IMR-90 (cell line): ENCODE measurements at regions not wholly inside any gene's neighbourhood (a gene's known extent, or its start where the extent isn't known, plus 50 kb on each side); places are given as distances from the start of the nearest gene placed in this dataset.
A peak's percentile ranks its signal among the peaks of the same experiment; 100 is the strongest.
"Not testable (repeated sequence)": the region's sequence is repeated elsewhere in the genome, so short reads cannot be mapped to it uniquely, and the experiment has no call there.

Experiments
- ATAC-seq: fragments of 200-7000 bp; cut with Tn5 transposase; 2 replicates; pipeline ENCODE4 v1.9.1; 2020; ENCODE audit warnings: low read depth, mild to moderate bottlenecking, moderate library complexity
- BruUV-seq: library from RNA; stranded (reverse); fragments of 400-500 nt; replicated peaks from 2 replicates; lab custom pipeline; 2021; lab: Mats Ljungman, UMichigan
- CTCF ChIA-PET: fragments of 300-600 bp; formaldehyde crosslinking; extraction: SDS; loops from one replicate; lab custom pipeline; 2021; ENCODE audit warnings: antibody characterized with exemption; lab: Yijun Ruan, JAX
- POLR2A ChIA-PET: fragments of 300-600 bp; sonication (Branson Sonifier 250); formaldehyde crosslinking; loops from one replicate; lab custom pipeline; 2022; ENCODE audit warnings: antibody characterized with exemption; ENCODE audit not compliant: unreplicated experiment; lab: Charles Lee
- DNase-seq: peaks from one replicate; pipeline ENCODE4 v3.0.0; 2013
- H2AFZ ChIP-seq: replicated peaks from 2 replicates; pipeline ENCODE3; 2013; ENCODE audit warnings: low read length, mild to moderate bottlenecking; ENCODE audit not compliant: poor library complexity
- H2AK5ac ChIP-seq: 2 replicates; pipeline ENCODE4 v1.6.1; 2013; ENCODE audit warnings: low read depth, low read length, inconsistent platforms
- H2AK9ac ChIP-seq: replicated peaks from 2 replicates; pipeline ENCODE3; 2013; ENCODE audit warnings: mild to moderate bottlenecking, low read depth, low read length, moderate library complexity; ENCODE audit not compliant: poor library complexity
- H2BK120ac ChIP-seq: 2 replicates; pipeline ENCODE4 v1.6.1; 2013; ENCODE audit warnings: low read depth, low read length, inconsistent platforms
- H2BK15ac ChIP-seq: 3 replicates; pipeline ENCODE4 v1.6.1; 2013; ENCODE audit warnings: low read depth, low read length, inconsistent platforms
- H2BK20ac ChIP-seq: 2 replicates; pipeline ENCODE4 v1.6.1; 2013; ENCODE audit warnings: low read depth, mild to moderate bottlenecking, inconsistent platforms, low read length, moderate library complexity
- H2BK5ac ChIP-seq: 2 replicates; pipeline ENCODE4 v1.6.1; 2013; ENCODE audit warnings: mild to moderate bottlenecking, low read depth, low read length, inconsistent platforms; ENCODE audit not compliant: poor library complexity, severe bottlenecking
- H3K14ac ChIP-seq: replicated peaks from 2 replicates; pipeline ENCODE4 v1.6.1; 2013; ENCODE audit warnings: low read depth, low read length, inconsistent platforms
- H3K18ac ChIP-seq: 2 replicates; pipeline ENCODE4 v1.6.1; 2013; ENCODE audit warnings: low read depth, low read length, control low read depth
- H3K23ac ChIP-seq: 2 replicates; pipeline ENCODE4 v1.6.1; 2013; ENCODE audit warnings: low read depth, low read length, inconsistent platforms
- H3K27ac ChIP-seq: 2 replicates; pipeline ENCODE4 v1.5.1; 2013; ENCODE audit warnings: mild to moderate bottlenecking, control low read depth, low read length; ENCODE audit not compliant: insufficient read depth
- H3K27me3 ChIP-seq: 2 replicates; pipeline ENCODE4 v1.6.1; 2013; ENCODE audit warnings: low read length; ENCODE audit not compliant: control insufficient read depth, insufficient read depth
- H3K36me3 ChIP-seq: 2 replicates; pipeline ENCODE4 v1.6.1; 2013; ENCODE audit warnings: low read length, mixed read lengths; ENCODE audit not compliant: control insufficient read depth, insufficient read depth
- H3K4ac ChIP-seq: 2 replicates; pipeline ENCODE4 v1.6.1; 2013; ENCODE audit warnings: low read depth, low read length, inconsistent platforms
- H3K4me1 ChIP-seq: 2 replicates; pipeline ENCODE4 v1.6.1; 2013; ENCODE audit warnings: low read length, mixed read lengths; ENCODE audit not compliant: control insufficient read depth, insufficient read depth
- H3K4me2 ChIP-seq: 2 replicates; pipeline ENCODE4 v1.6.1; 2013; ENCODE audit warnings: low read depth, mild to moderate bottlenecking, control low read depth, low read length, moderate library complexity
- H3K4me3 ChIP-seq: 2 replicates; pipeline ENCODE4 v1.5.1; 2013; ENCODE audit warnings: low read depth, mild to moderate bottlenecking, control low read depth, low read length, moderate library complexity; ENCODE audit not compliant: insufficient read depth
- H3K56ac ChIP-seq: 2 replicates; pipeline ENCODE4 v1.6.1; 2013; ENCODE audit warnings: low read length, inconsistent platforms; ENCODE audit not compliant: insufficient read depth; ENCODE audit errors: extremely low read depth
- H3K79me1 ChIP-seq, 2 experiments: 2 replicates each; pipeline ENCODE4 v1.6.1; 2013; ENCODE audit warnings: low read length in 2 of 2, inconsistent platforms in 1 of 2, low read depth in 1 of 2
- H3K9ac ChIP-seq: 2 replicates; pipeline ENCODE4 v1.6.1; 2013; ENCODE audit warnings: low read depth, low read length, control low read depth
- H3K9me1 ChIP-seq: 2 replicates; pipeline ENCODE4 v1.6.1; 2013; ENCODE audit warnings: low read length, inconsistent platforms; ENCODE audit not compliant: insufficient read depth
- H3K9me3 ChIP-seq: 2 replicates; pipeline ENCODE4 v1.6.1; 2013; ENCODE audit warnings: low read length; ENCODE audit not compliant: control insufficient read depth, insufficient read depth
- H4K20me1 ChIP-seq: 2 replicates; pipeline ENCODE4 v1.6.1; 2013; ENCODE audit warnings: low read length, inconsistent platforms; ENCODE audit not compliant: insufficient read depth
- H4K5ac ChIP-seq: 2 replicates; pipeline ENCODE4 v1.6.1; 2013; ENCODE audit warnings: mild to moderate bottlenecking, low read depth, low read length, control low read depth
- H4K8ac ChIP-seq, 2 experiments: 2 replicates each; pipeline ENCODE4 v1.6.1; 2013; ENCODE audit warnings: low read depth in 2 of 2, low read length in 2 of 2, control low read depth in 1 of 2, inconsistent platforms in 1 of 2
- H4K91ac ChIP-seq: 2 replicates; pipeline ENCODE4 v1.6.1; 2013; ENCODE audit warnings: low read depth, low read length, inconsistent platforms; ENCODE audit not compliant: insufficient read depth
- WGBS, 2 experiments: methylation state at CpG; one replicate each; pipeline versions ENCODE4 v1.1.5 to v1.1.7; 2013; ENCODE audit warnings: missing lambda C conversion rate in 2 of 2; ENCODE audit not compliant: insufficient read length in 1 of 2; ENCODE audit errors: extremely low coverage in 2 of 2; 5-methylcytosine and 5-hydroxymethylcytosine counted together
- dilution Hi-C: fragments of 300-500 bp; cut with HindIII; formaldehyde crosslinking; loops from one replicate; pipeline ENCODE4 v1.14.3; 2018; ENCODE audit warnings: low sequenced_read_pairs; ENCODE audit not compliant: unreplicated experiment
- in situ Hi-C: fragments of 300-500 bp; cut with MboI; formaldehyde crosslinking; loops from 3 replicates; pipeline ENCODE4 v1.14.3; 2019; ENCODE audit warnings: low sequenced_read_pairs, inconsistent platforms, mixed read lengths
- intact Hi-C: fragments of 100-400 bp; cut with micrococcal nuclease; formaldehyde crosslinking; loops from 2 replicates; pipeline ENCODE4 v1.10.0; 2022

DNA sequence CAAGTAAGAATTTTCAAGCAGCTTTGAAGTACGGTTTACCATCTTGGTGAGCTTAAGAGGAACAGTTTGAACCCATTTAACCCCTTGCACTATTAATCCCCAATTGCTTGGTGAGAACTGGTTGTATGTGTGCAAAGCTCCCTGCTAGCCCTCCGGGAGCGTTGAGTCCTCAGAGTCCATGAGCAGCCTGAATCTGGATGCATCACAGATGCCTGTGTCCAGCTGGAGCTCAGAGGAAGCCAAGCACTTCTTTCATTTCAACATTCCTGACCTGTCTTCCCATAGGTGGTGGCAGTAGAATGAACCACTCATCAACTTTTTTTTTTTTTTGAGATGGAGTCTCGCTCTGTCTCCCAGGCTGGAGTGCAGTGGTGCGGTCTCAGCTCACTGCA is 199.9 kb upstream of the IRF2BP2 start:
- Histone ChIP-seq H3K4me2 (peak overlapping the region; percentile 63), H3K14ac (0 out of 2 replicates have a peak overlapping the region, but pooled peaks have one; percentile 25), H3K4ac (peak overlapping the region; percentile 41), H2BK5ac (peak overlapping the region; percentile 46), H2AK5ac (peak overlapping the region; percentile 67; the same call in 1 of the 2 replicates), H3K27ac (peak overlapping the region; percentile 37; the same call in 1 of the 2 replicates), H2BK20ac (peak overlapping the region; percentile 72; the same call in 1 of the 2 replicates), H3K56ac (peak overlapping the region; percentile 4; the same call in 1 of the 2 replicates), H4K91ac (peak overlapping the region; percentile 11; the same call in 1 of the 2 replicates)
- H4K20me1 ChIP-seq, H4K5ac ChIP-seq, CTCF ChIA-PET, H3K4me3 ChIP-seq, H3K9ac ChIP-seq, POLR2A ChIA-PET, intact Hi-C loops, H3K9me1 ChIP-seq, H3K4me1 ChIP-seq, in situ Hi-C loops, H3K23ac ChIP-seq, H4K8ac ChIP-seq, H3K18ac ChIP-seq, dilution Hi-C loops, H2AFZ ChIP-seq, H2BK15ac ChIP-seq, H2AK9ac ChIP-seq, H3K79me1 ChIP-seq, H3K27me3 ChIP-seq, BruUV-seq, H2BK120ac ChIP-seq, H3K9me3 ChIP-seq, H3K36me3 ChIP-seq: not testable (repeated sequence)
- DNase-seq: peak; percentile 31
- ATAC-seq: peak; percentile 6
- WGBS, 2 experiments: no CpG with 5 or more reads among the region's 5 CpGs
